HG03439 (cell line): ENCODE measurements at regions not wholly inside any gene's neighbourhood (a gene's known extent, or its start where the extent isn't known, plus 50 kb on each side); places are given as distances from the start of the nearest gene placed in this dataset.
"Not testable (repeated sequence)": the region's sequence is repeated elsewhere in the genome, so short reads cannot be mapped to it uniquely, and the experiment has no call there.

Experiments
- ATAC-seq: cut with Tn5 transposase; IDR thresholded peaks from one replicate; pipeline ENCODE4 v1.9.1; 2021; ENCODE audit warnings: mild to moderate bottlenecking, moderate library complexity; ENCODE audit not compliant: unreplicated experiment

DNA sequence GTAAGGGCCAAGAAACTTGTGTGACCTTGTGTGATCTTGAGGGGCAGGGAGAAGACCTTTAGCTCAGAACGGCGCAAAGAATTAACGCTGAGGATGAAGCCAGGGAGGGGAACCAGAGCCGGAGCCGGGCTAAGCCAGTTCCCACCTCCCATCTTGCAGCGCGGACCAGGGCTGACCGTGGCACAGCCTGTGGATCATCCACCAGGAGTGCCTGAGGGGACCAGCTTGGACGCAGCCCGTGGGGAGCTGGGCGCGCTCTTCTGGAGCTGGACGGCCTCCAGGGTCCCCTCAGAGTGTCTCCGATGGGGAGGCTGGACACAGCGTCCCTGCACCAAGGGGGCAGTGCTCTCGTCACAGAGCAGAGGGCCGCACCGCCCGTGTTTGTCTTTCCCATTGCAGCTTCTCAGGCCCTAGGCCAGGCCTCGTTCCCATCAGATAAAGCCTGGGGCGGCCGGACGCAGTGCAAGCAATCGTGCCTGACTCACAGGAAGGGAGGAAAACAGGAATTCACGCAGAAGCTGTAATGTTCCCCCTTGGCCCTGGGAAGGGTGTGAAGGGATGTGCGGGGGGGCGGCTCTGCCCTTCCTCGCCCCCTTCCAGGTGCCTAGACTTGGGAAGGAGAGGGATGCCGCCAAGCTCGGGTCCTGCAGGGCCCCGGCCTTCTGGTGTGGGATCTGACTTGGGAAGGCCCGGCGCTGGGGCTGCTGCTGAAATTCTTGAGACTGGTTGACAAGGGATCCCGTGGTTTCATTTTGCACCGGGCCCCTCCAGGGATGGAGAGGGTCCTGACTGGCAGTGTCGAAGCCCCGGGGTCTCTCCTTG, 144.9 kb downstream of the NPIPB11 start:
- not testable (repeated sequence) for ATAC-seq

DNA sequence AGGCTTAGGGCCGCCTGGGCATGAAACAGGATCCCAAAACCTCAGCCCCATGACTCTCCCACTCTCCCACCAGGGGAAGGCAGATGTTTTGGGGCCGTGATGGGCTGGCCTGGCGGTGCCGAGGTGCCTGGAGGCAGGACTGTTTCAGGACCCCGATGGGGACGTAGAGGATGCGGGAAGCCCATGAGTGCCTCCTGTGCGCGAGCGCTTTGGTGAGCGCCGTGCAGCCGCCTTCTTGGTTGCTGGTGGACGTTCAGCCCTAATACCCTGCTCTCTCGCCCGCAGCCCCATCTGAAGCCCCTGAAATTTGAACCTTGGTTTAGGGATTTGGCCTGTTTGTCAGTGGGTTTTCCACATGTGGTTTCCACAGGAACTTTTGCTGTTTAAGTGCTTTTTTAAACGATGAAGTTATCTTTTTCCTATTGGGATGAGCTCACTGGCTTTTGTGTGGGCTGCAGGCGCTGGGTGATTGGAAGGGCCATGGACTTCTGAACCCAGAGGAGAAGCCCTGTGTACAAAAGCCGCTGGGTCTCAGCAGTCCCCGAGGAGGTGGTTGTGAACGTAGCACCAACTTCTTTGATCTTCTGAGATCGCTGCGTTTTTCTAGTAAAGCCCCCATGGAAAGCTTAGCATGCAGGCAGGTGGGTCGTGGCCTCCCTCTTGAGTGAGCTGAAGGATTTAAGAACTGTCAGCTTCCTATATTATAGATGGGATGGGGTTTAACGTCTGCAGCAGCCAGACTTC, 145.7 kb downstream of the NPIPB11 start:
- ATAC-seq, result not testable (repeated sequence)

- ATAC-seq, result not testable (repeated sequence)
Observed at GRCh38 chr16:29259635-29260457, 146.7 kb downstream of the NPIPB11 start.

DNA sequence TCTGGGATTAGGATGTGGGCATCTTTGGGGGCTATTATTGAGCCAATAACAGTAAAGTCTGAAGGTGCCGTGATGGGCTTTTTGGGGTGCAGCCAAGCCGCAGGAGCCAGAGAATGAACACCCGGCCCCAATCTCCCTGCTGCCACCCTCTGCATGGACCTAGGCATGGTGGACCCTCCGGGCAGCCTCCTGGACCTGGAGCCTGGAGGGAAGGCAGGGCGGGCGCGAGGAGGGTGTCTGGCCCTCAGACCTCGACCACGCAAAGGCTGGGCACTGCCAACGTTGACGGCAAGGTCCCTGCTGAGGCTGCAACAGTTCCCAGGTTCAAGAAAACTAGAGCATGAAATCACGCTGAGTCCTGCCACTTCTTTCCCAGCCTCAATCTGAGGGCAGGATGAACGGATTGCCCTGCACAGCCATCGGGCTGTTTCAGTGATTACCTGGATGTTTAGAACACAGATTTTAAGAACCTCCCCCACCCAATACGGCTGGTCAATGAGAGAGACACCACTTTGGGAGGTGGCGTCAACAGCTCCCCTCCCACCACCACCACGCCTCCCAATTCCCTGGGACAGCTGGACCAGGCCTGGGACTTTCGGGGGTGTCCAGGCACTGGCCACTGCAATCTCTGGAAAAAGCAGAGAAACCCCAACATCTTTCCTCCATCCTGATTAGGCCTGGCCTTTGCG, 147.4 kb downstream of the NPIPB11 start:
- ATAC-seq, result not testable (repeated sequence)

GRCh38 chr16:29257419-29258336, 148.8 kb downstream of the NPIPB11 start:
- not testable (repeated sequence) for ATAC-seq

DNA sequence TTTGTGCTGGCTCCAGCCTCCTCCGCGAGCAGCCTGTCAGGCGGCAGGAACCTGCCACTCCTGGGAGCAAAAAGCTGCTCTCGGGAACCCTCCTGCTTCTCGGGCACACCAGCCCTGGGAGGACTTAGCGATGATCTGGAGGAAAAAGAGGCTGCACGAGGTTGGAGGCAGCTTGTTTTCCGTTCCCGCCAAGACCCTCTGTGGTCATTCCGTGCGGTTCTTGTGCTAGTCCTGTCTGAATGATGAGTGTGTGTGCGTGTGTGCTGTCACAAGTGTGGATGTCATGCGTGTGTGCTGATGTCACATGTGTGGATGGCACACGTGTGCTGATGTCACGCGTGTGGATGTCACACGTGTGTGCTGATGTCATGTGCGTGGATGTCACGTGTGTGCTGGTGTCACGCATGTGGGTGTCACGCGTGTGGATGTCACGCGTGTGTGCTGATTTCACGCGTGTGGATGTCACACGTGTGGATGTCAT, 150.0 kb downstream of the NPIPB11 start:
- no peak for ATAC-seq

- ATAC-seq, result not testable (repeated sequence)
Observed at GRCh38 chr16:29255957-29256356, 150.6 kb downstream of the NPIPB11 start.

- ATAC-seq, result not testable (repeated sequence)
Observed at GRCh38 chr16:29255496-29255796, 151.1 kb downstream of the NPIPB11 start.

- no peak for ATAC-seq
Observed at GRCh38 chr16:29254676-29255495, 151.6 kb downstream of the NPIPB11 start.

- not testable (repeated sequence) for ATAC-seq
Observed at GRCh38 chr16:29253716-29254590, 152.6 kb downstream of the NPIPB11 start.

GRCh38 chr16:29253066-29253590, 153.4 kb downstream of the NPIPB11 start:
- ATAC-seq, result not testable (repeated sequence)

DNA sequence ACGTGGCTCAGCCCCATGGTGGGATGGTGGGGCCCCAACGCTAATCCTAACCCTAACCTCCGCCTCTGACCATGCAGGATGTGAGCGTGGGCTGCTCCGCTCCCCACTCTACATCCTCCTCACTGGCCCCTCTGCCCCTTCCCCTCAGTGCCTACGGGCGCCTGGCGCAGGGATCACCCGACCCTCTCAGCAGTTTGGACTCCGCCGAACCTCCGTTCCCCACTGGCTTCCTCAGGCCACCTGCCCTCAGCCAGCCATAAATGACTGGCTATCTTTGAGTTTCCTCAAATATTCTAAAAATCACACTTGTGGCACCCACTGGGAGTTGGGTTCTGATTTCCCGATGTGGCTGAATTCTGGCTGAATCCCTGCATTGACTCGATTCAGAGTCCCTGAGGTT, 154.2 kb downstream of the NPIPB11 start:
- ATAC-seq, result not testable (repeated sequence)

GRCh38 chr16:29251571-29252011, 154.9 kb downstream of the NPIPB11 start:
- not testable (repeated sequence) for ATAC-seq

DNA sequence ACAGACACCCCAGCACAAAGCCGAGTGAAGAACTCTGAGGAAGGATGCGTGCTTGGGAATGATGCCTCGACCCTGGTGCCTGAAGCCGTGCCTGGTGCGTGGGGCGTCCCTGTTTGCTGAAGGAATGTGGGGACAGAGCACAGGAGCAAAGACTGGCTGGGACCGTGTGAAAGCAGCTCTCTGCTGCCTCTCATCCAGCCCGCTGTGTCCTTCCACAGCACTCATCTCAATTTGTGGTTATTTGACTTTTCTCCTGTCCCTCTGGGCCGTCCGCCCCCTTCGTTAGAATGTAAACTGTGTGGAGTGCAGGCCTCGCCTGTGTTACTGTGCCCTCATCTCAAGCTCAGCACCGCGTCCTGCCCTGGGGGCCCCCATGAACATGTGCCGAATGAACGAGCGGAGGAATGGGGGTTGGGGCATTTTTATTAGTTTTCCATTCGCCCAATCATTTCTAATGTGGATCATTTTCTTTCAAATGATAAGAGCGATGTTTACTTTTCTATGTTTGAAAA, 155.5 kb downstream of the NPIPB11 start:
- not testable (repeated sequence) for ATAC-seq

DNA sequence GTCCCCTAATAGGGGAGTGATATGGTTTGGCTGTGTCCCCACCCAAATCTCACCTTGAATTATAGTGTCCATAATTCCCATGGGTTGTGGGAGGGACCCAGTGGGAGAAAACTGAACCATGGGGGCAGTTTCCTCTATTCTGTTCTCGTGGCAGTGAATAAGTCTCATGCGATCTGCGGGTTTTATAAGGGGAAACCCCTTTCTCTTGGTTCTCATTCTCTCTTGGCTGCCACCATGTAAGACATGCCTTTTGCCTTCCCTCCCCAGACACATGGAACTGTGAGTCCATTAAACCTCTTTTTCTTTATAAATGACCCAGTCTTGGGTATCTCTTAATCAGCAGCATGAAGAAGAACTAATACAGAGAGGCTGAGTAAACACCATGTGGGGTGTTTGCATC, 156.0 kb downstream of the NPIPB11 start:
- ATAC-seq, result not testable (repeated sequence)

GRCh38 chr16:29248940-29249318, 157.6 kb downstream of the NPIPB11 start:
- not testable (repeated sequence) for ATAC-seq

GRCh38 chr16:29248306-29248939, 158.1 kb downstream of the NPIPB11 start:
- ATAC-seq, result not testable (repeated sequence)
